ENCODE measurements at regions not wholly inside any gene's neighbourhood (a gene's known extent, or its start where the extent isn't known, plus 50 kb on each side); places are given as distances from the start of the nearest gene placed in this dataset.
"Not testable (repeated sequence)": the region's sequence is repeated elsewhere in the genome, so short reads cannot be mapped to it uniquely, and the experiment has no call there.

GRCh38 chr1:72987871-72988270 lies 705.5 kb upstream of the NEGR1 start:
- not testable (repeated sequence) for TF ChIP-seq POLR2A (IDR thresholded peaks at IDR 0.05; ENCODE audit: low read length); GATA1 (IDR thresholded peaks at IDR 0.05; ENCODE audit: low read depth, low read length)

Data from erythroblast (primary cell).